ENCODE measurements at regions not wholly inside any gene's neighbourhood (a gene's known extent, or its start where the extent isn't known, plus 50 kb on each side); places are given as distances from the start of the nearest gene placed in this dataset.

GRCh38 chr14:22010545-22011252, 337.1 kb upstream of the OR4E1 start:
- Histone ChIP-seq H3K27ac (ENCODE audit: low read depth in 1 of 2, low read length in 2 of 2) (no peak overlapping the region), H2AFZ (ENCODE audit: insufficient read depth, low read depth, low read length, poor library complexity, severe bottlenecking) (no peak overlapping the region), H3K4me3 (replicated peaks in 1 of 3; ENCODE audit: low read depth in 2 of 3, low read length in 3 of 3) (no peak overlapping the region), H4K20me1 (ENCODE audit: insufficient read depth, low read length) (no peaks in the 10 kb centered on the region), H3K36me3 (replicated peaks in 1 of 2; ENCODE audit: control insufficient read depth in 1 of 2, insufficient read depth in 2 of 2, low read length in 2 of 2) (no peaks in the 10 kb centered on the region), H3K79me2 (ENCODE audit: insufficient read depth, low read length) (no peaks in the 10 kb centered on the region), H3K27me3 (ENCODE audit: control insufficient read depth in 2 of 2, insufficient read depth in 2 of 2, low read length in 2 of 2) (no peaks in the 10 kb centered on the region), H3K9ac (ENCODE audit: insufficient read depth, low read length, poor library complexity, severe bottlenecking) (no peak overlapping the region), H3K4me2 (replicated peaks; ENCODE audit: extremely low read depth, low read length, poor library complexity, severe bottlenecking) (no peak overlapping the region), H3K4me1 (ENCODE audit: control insufficient read depth in 1 of 2, insufficient read depth in 2 of 2, low read length in 2 of 2) (peaks cover 0 to 4% of the 10 kb centered on the region in 2 donors), H3K9me3 (replicated peaks in 1 of 2; ENCODE audit: control insufficient read depth in 1 of 2, insufficient read depth in 1 of 2, low read length in 2 of 2) (no peaks in the 10 kb centered on the region)
- 56% methylated on average over 2 of the region's 2 CpGs for WGBS (ENCODE audit: insufficient coverage)
- intact Hi-C loops (cut with micrococcal nuclease), result no loop called here
- no peak for DNase-seq
- H3K36me3 Mint-ChIP-seq, result no peaks in the 10 kb centered on the region
- no peak for TF ChIP-seq CTCF (IDR thresholded peaks at IDR 0.05)
- H3K9me3 Mint-ChIP-seq, result peaks cover 0 to 6% (median 0%) of the 10 kb centered on the region in 7 donors
- peaks cover 7% of the 10 kb centered on the region for H3K4me1 Mint-ChIP-seq
- peaks cover 0 to 2% (median 0%) of the 10 kb centered on the region in 3 donors for H3K27me3 Mint-ChIP-seq (ENCODE audit: low read depth in 3 of 3)
- H3K27ac Mint-ChIP-seq, result no peak overlapping the region
- no peak overlapping the region for H3K4me3 Mint-ChIP-seq

- no peak overlapping the region for H2AFZ ChIP-seq (ENCODE audit: insufficient read depth, low read depth, low read length, poor library complexity, severe bottlenecking)
- TF ChIP-seq CTCF (IDR thresholded peaks at IDR 0.05), result no peak
- H3K4me2 ChIP-seq (replicated peaks; ENCODE audit: extremely low read depth, low read length, poor library complexity, severe bottlenecking), result no peak overlapping the region
Measured at GRCh38 chr14:22008766-22009165, 335.1 kb upstream of the OR4E1 start.

More at GRCh38 chr14:22008766-22009165, 335.1 kb upstream of the OR4E1 start:
- Histone ChIP-seq H3K9ac (ENCODE audit: insufficient read depth, low read length, poor library complexity, severe bottlenecking) (no peak overlapping the region), H3K27ac (ENCODE audit: low read depth in 1 of 2, low read length in 2 of 2) (no peak overlapping the region), H3K4me1 (ENCODE audit: control insufficient read depth in 1 of 2, insufficient read depth in 2 of 2, low read length in 2 of 2) (peaks cover 0 to 4% of the 10 kb centered on the region in 2 donors), H3K27me3 (ENCODE audit: control insufficient read depth in 2 of 2, insufficient read depth in 2 of 2, low read length in 2 of 2) (no peaks in the 10 kb centered on the region), H3K79me2 (ENCODE audit: insufficient read depth, low read length) (no peaks in the 10 kb centered on the region), H3K36me3 (replicated peaks in 1 of 2; ENCODE audit: control insufficient read depth in 1 of 2, insufficient read depth in 2 of 2, low read length in 2 of 2) (no peaks in the 10 kb centered on the region), H3K9me3 (replicated peaks in 1 of 2; ENCODE audit: control insufficient read depth in 1 of 2, insufficient read depth in 1 of 2, low read length in 2 of 2) (no peaks in the 10 kb centered on the region), H3K4me3 (replicated peaks in 1 of 3; ENCODE audit: low read depth in 2 of 3, low read length in 3 of 3) (no peak overlapping the region), H4K20me1 (ENCODE audit: insufficient read depth, low read length) (no peaks in the 10 kb centered on the region)
- peaks cover 0 to 6% (median 0%) of the 10 kb centered on the region in 7 donors for H3K9me3 Mint-ChIP-seq
- H3K27me3 Mint-ChIP-seq (ENCODE audit: low read depth in 3 of 3), result peaks cover 0 to 2% (median 0%) of the 10 kb centered on the region in 3 donors
- H3K4me1 Mint-ChIP-seq, result peaks cover 7% of the 10 kb centered on the region
- no CpG with 5 or more reads among the region's 1 CpG for WGBS (ENCODE audit: insufficient coverage)
- H3K4me3 Mint-ChIP-seq, result no peak overlapping the region
- H3K27ac Mint-ChIP-seq, result no peak overlapping the region
- DNase-seq, result no peak
- intact Hi-C loops (cut with micrococcal nuclease), result no loop called here
- no peaks in the 10 kb centered on the region for H3K36me3 Mint-ChIP-seq

All from CD14-positive monocyte (primary cell).